Adrenal gland (tissue), 5 donors: ENCODE measurements at regions not wholly inside any gene's neighbourhood (a gene's known extent, or its start where the extent isn't known, plus 50 kb on each side); places are given as distances from the start of the nearest gene placed in this dataset.

Experiments
- POLR2A ChIP-seq, 2 donors: fragments of 450-650 bp; IDR thresholded peaks; one replicate each; pipeline ENCODE4 v1.6.1; 2017; ENCODE audit warnings: antibody characterized with exemption in 2 of 2, mild to moderate bottlenecking in 2 of 2, moderate library complexity in 1 of 2
- TF ChIP-seq, protein P1 (sequence below), 6 experiments: fragments of 450-650 bp in 4 of 6; fragments of 200-600 bp in 2 of 6; sonication (generic) in 1 of 6; IDR thresholded peaks; 1 replicate in 5 of 6; 2 replicates in 1 of 6; pipeline versions ENCODE4 v1.5.1 to v1.8.0; 2016 to 2021; ENCODE audit warnings: antibody characterized with exemption in 6 of 6, mild to moderate bottlenecking in 2 of 6, moderate library complexity in 1 of 6
- donor health status: DM: no; HTN: no; CAD: no.

DNA sequence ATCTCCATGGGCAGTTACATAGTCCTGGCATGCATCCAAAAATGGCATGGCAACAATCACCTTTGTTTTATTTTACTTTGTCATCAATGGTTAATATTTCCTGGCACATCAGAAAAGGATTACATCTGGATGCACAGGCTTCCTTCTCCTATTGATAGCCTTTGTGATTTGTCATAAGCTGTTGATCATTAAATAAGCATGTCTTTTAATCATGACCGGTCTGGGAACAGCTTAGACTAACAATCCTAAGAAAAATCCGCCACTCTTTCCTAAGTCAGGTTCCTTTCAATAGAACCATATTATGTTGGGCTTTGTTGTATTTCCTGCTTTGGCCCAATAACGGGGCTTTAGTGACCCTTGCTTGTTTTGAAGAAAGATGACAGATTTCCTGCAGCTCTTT, 330.6 kb downstream of the DUSP10 start:
- no peak for TF ChIP-seq POLR2A (IDR thresholded peaks at IDR 0.05)
- TF ChIP-seq, protein P1, sequence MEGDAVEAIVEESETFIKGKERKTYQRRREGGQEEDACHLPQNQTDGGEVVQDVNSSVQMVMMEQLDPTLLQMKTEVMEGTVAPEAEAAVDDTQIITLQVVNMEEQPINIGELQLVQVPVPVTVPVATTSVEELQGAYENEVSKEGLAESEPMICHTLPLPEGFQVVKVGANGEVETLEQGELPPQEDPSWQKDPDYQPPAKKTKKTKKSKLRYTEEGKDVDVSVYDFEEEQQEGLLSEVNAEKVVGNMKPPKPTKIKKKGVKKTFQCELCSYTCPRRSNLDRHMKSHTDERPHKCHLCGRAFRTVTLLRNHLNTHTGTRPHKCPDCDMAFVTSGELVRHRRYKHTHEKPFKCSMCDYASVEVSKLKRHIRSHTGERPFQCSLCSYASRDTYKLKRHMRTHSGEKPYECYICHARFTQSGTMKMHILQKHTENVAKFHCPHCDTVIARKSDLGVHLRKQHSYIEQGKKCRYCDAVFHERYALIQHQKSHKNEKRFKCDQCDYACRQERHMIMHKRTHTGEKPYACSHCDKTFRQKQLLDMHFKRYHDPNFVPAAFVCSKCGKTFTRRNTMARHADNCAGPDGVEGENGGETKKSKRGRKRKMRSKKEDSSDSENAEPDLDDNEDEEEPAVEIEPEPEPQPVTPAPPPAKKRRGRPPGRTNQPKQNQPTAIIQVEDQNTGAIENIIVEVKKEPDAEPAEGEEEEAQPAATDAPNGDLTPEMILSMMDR (IDR thresholded peaks at IDR 0.05), result no peak
